GM18520 (cell line): ENCODE measurements at regions not wholly inside any gene's neighbourhood (a gene's known extent, or its start where the extent isn't known, plus 50 kb on each side); places are given as distances from the start of the nearest gene placed in this dataset.

ENCODE experiments used
- ATAC-seq: cut with Tn5 transposase; IDR thresholded peaks from one replicate; pipeline ENCODE4 v1.9.1; 2021; ENCODE audit not compliant: unreplicated experiment

GRCh38 chr10:128630787-128631252 is 504.6 kb upstream of the MKI67 start:
- no peak for ATAC-seq

- ATAC-seq = no peak
Observed at GRCh38 chr10:128631801-128632241, 505.6 kb upstream of the MKI67 start.

- ATAC-seq = no peak
Observed at GRCh38 chr10:128632694-128633093, 506.5 kb upstream of the MKI67 start.

GRCh38 chr10:128633864-128634540 is 507.8 kb upstream of the MKI67 start:
- no peak for ATAC-seq

GRCh38 chr10:128642023-128642422 is 515.8 kb upstream of the MKI67 start:
- no peak for ATAC-seq

GRCh38 chr10:128642502-128642901 is 516.3 kb upstream of the MKI67 start:
- no peak for ATAC-seq

GRCh38 chr10:128643658-128644057 is 517.4 kb upstream of the MKI67 start:
- no peak for ATAC-seq

- ATAC-seq = no peak
Observed at GRCh38 chr10:128645486-128645885, 519.3 kb upstream of the MKI67 start.

GRCh38 chr10:128646956-128647355 is 520.7 kb upstream of the MKI67 start:
- ATAC-seq = no peak

- ATAC-seq = no peak
Observed at GRCh38 chr10:128657548-128657947, 531.3 kb upstream of the MKI67 start.

- no peak for ATAC-seq
Observed at GRCh38 chr10:128660726-128661125, 534.5 kb upstream of the MKI67 start.

GRCh38 chr10:128661404-128662197 is 535.4 kb upstream of the MKI67 start:
- no peak for ATAC-seq

GRCh38 chr10:128662520-128662919 is 536.3 kb upstream of the MKI67 start:
- no peak for ATAC-seq

- ATAC-seq = no peak
Observed at GRCh38 chr10:128664729-128665128, 538.5 kb upstream of the MKI67 start.

- no peak for ATAC-seq
Observed at GRCh38 chr10:128675405-128675804, 549.2 kb upstream of the MKI67 start.

GRCh38 chr10:128680116-128680515 is 553.9 kb upstream of the MKI67 start:
- no peak for ATAC-seq

- no peak for ATAC-seq
Observed at GRCh38 chr10:128684215-128684614, 558.0 kb upstream of the MKI67 start.

GRCh38 chr10:128686630-128687278 is 560.5 kb upstream of the MKI67 start:
- ATAC-seq = no peak

- ATAC-seq = no peak
Observed at GRCh38 chr10:128687408-128687807, 561.2 kb upstream of the MKI67 start.

- ATAC-seq = no peak
Observed at GRCh38 chr10:128687927-128688549, 561.8 kb upstream of the MKI67 start.

GRCh38 chr10:128689667-128690066 is 563.4 kb upstream of the MKI67 start:
- ATAC-seq = no peak
